GM23248 (cell line): ENCODE measurements at regions not wholly inside any gene's neighbourhood (a gene's known extent, or its start where the extent isn't known, plus 50 kb on each side); places are given as distances from the start of the nearest gene placed in this dataset.

Experiments
- DNase-seq: peaks from one replicate; pipeline ENCODE4 v3.0.0-alpha.2; 2015
- H2AFZ ChIP-seq: fragments of 200-600 bp; sonication (generic); 2 replicates; pipeline ENCODE4 v1.6.1; 2016; ENCODE audit warnings: antibody characterized with exemption
- H3F3A ChIP-seq: fragments of 200-600 bp; sonication (generic); 2 replicates; pipeline ENCODE4 v1.6.1; 2016; ENCODE audit warnings: mild to moderate bottlenecking, antibody characterized with exemption, mixed run types; ENCODE audit not compliant: insufficient read depth
- H3K27ac ChIP-seq: fragments of 200-600 bp; sonication (generic); 2 replicates; pipeline ENCODE4 v1.5.1; 2016; ENCODE audit warnings: mild to moderate bottlenecking
- H3K27me3 ChIP-seq: fragments of 200-600 bp; sonication (generic); replicated peaks from 2 replicates; pipeline ENCODE4 v1.6.1; 2016; ENCODE audit warnings: mild to moderate bottlenecking; ENCODE audit not compliant: insufficient read depth
- H3K36me3 ChIP-seq: fragments of 200-600 bp; sonication (generic); 2 replicates; pipeline ENCODE4 v1.6.1; 2016; ENCODE audit warnings: low read depth, mild to moderate bottlenecking
- H3K4me1 ChIP-seq: fragments of 200-600 bp; sonication (generic); 2 replicates; pipeline ENCODE4 v1.6.1; 2016; ENCODE audit warnings: mild to moderate bottlenecking; ENCODE audit not compliant: insufficient read depth
- H3K4me2 ChIP-seq: fragments of 200-600 bp; sonication (generic); one replicate; pipeline ENCODE4 v1.6.1; 2016; ENCODE audit warnings: mild to moderate bottlenecking; ENCODE audit not compliant: unreplicated experiment
- H3K4me3 ChIP-seq: fragments of 200-600 bp; sonication (generic); 2 replicates; pipeline ENCODE4 v1.5.1; 2016; ENCODE audit warnings: mild to moderate bottlenecking
- H3K79me2 ChIP-seq: fragments of 200-600 bp; sonication (generic); 2 replicates; pipeline ENCODE4 v1.6.1; 2016; ENCODE audit warnings: mild to moderate bottlenecking; ENCODE audit not compliant: insufficient read depth
- H3K9ac ChIP-seq: fragments of 200-600 bp; sonication (generic); 2 replicates; pipeline ENCODE4 v1.6.1; 2016; ENCODE audit warnings: mild to moderate bottlenecking
- H3K9me2 ChIP-seq: fragments of 200-600 bp; sonication (generic); 2 replicates; pipeline ENCODE4 v1.6.1; 2016; ENCODE audit warnings: mixed run types, mild to moderate bottlenecking, moderate library complexity; ENCODE audit not compliant: insufficient read depth
- H3K9me3 ChIP-seq: fragments of 200-600 bp; sonication (generic); one replicate; pipeline ENCODE4 v1.6.1; 2017; ENCODE audit warnings: low read depth
- H4K20me1 ChIP-seq: fragments of 200-600 bp; sonication (generic); 2 replicates; pipeline ENCODE4 v1.6.0; 2016; ENCODE audit not compliant: insufficient read depth
- EZH2 ChIP-seq: fragments of 200-600 bp; sonication (generic); IDR thresholded peaks from 2 replicates; pipeline ENCODE4 v1.6.1; 2018; ENCODE audit warnings: antibody characterized with exemption, mild to moderate bottlenecking; ENCODE audit not compliant: insufficient read depth, poor library complexity, severe bottlenecking
- EZH2phosphoT487 ChIP-seq: fragments of 200-600 bp; sonication (generic); IDR thresholded peaks from 2 replicates; pipeline ENCODE4 v1.6.1; 2018; ENCODE audit warnings: antibody characterized with exemption, moderate library complexity, mild to moderate bottlenecking, low read depth; ENCODE audit not compliant: insufficient read depth
- WGBS, 2 experiments: methylation state at CpG; one replicate each; pipeline ENCODE4 v1.1.6; 2015 to 2017; ENCODE audit warnings: low lambda C conversion rate in 2 of 2, low coverage in 1 of 2; ENCODE audit errors: missing lambda C conversion rate in 2 of 2; 5-methylcytosine and 5-hydroxymethylcytosine counted together
- in situ Hi-C: fragments of 300-500 bp; cut with MboI; formaldehyde crosslinking; loops from 2 replicates; pipeline ENCODE4 v1.15.0; 2020

DNA sequence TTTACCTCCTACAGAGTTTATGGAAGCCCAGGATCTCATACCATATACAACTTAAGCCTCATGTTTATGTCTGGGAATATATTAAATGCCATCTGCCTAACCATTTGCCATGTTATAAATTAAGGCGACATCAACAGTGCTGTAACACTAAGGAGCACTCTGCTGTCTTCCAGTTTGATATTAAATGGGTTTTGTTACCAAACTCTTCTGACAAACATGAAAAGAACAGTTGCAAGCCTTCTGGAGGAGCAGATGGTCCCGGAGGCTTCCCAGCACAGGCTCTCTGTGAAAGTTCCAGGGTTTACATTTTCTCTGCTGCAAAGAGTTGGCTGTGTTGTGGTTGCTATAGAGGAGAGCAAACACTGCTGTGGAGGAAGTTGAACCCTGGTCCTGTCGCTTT, 545.3 kb upstream of the SALL1 start:
- in situ Hi-C loops, result no loop called here
- Histone ChIP-seq H3K4me3 (no peak overlapping the region), H3K4me2 (no peak overlapping the region), H3K9me3 (no peaks in the 10 kb centered on the region), H3K36me3 (no peaks in the 10 kb centered on the region), H3K4me1 (no peaks in the 10 kb centered on the region), H3K27ac (no peak overlapping the region), H3K9me2 (no peaks in the 10 kb centered on the region), H3K79me2 (no peaks in the 10 kb centered on the region), H3K27me3 (peaks cover 7% of the 10 kb centered on the region; the same call in 1 of the 2 replicates), H3F3A (no peaks in the 10 kb centered on the region), H3K9ac (no peak overlapping the region), H4K20me1 (no peaks in the 10 kb centered on the region), H2AFZ (no peak overlapping the region)
- TF ChIP-seq EZH2phosphoT487, result no peak
- TF ChIP-seq EZH2, result no peak
- 20 to 22% methylated on average over 3 of the region's 3 CpGs for WGBS, 2 experiments
- DNase-seq, result no peak

DNA sequence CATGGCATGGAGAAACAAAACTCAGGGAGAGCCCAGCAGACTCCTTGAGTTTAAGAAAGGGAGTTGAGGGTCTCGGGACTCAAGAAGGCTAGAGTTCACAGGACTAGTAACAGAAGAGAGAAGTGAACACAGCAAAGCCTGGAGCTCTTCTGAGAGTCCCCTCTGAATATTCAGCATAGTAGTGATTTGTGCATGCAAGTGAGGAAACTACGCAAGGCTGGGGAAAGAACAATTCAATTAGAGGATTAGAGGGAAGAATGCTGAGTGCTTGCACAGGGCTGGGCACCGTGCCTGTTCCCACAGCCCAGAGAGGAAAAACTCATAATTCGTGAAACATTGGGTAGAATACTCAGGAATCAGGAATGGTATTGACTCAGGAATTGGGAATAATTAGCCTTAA, 540.0 kb upstream of the SALL1 start:
- H2AFZ ChIP-seq, result no peak overlapping the region
- no peaks in the 10 kb centered on the region for H3K9me2 ChIP-seq
- no peaks in the 10 kb centered on the region for H3K36me3 ChIP-seq
- H3K4me3 ChIP-seq, result no peak overlapping the region
- H3K27ac ChIP-seq, result no peak overlapping the region
- TF ChIP-seq EZH2phosphoT487, result no peak
- TF ChIP-seq EZH2, result no peak
- no peaks in the 10 kb centered on the region for H3K4me1 ChIP-seq
- in situ Hi-C loops, result no loop called here
- H3K9me3 ChIP-seq, result no peaks in the 10 kb centered on the region
- no peaks in the 10 kb centered on the region for H3F3A ChIP-seq
- 52 to 66% methylated on average over 4 of the region's 4 CpGs for WGBS, 2 experiments
- H3K9ac ChIP-seq, result no peak overlapping the region
- H4K20me1 ChIP-seq, result no peaks in the 10 kb centered on the region
- no peaks in the 10 kb centered on the region for H3K27me3 ChIP-seq
- H3K4me2 ChIP-seq, result no peak overlapping the region
- DNase-seq, result no peak
- H3K79me2 ChIP-seq, result no peaks in the 10 kb centered on the region

DNA sequence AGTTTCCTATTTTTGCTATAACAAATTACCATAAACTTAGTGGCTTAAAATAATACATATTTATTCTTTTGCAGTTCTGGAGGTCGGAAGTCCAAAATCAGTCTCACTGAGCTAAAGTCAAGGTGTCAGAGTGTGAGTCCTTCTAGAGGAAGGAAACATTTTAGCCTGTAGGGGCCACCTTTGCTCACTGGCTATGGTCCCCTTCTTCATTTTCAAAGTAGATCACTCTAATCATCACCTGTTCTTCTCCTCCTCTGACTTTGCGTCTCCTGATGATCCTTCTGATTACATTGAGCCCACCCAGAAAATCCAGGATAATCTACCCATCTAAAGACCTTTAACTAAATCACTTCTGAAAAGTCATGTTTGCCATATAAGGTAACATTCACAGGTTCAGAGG, 534.4 kb upstream of the SALL1 start:
- no peak overlapping the region for H2AFZ ChIP-seq
- DNase-seq, result no peak
- no peaks in the 10 kb centered on the region for H3K9me2 ChIP-seq
- 80 to 91% methylated on average over 2 of the region's 2 CpGs for WGBS, 2 experiments
- no peak overlapping the region for H3K9ac ChIP-seq
- no peaks in the 10 kb centered on the region for H3F3A ChIP-seq
- no peak overlapping the region for H3K4me3 ChIP-seq
- no peaks in the 10 kb centered on the region for H3K27me3 ChIP-seq
- H3K79me2 ChIP-seq, result no peaks in the 10 kb centered on the region
- H3K4me2 ChIP-seq, result no peak overlapping the region
- no peaks in the 10 kb centered on the region for H3K36me3 ChIP-seq
- in situ Hi-C loops, result no loop called here
- no peak for TF ChIP-seq EZH2phosphoT487
- TF ChIP-seq EZH2, result no peak
- H3K27ac ChIP-seq, result no peak overlapping the region
- no peaks in the 10 kb centered on the region for H3K9me3 ChIP-seq
- H4K20me1 ChIP-seq, result no peaks in the 10 kb centered on the region
- H3K4me1 ChIP-seq, result no peaks in the 10 kb centered on the region

DNA sequence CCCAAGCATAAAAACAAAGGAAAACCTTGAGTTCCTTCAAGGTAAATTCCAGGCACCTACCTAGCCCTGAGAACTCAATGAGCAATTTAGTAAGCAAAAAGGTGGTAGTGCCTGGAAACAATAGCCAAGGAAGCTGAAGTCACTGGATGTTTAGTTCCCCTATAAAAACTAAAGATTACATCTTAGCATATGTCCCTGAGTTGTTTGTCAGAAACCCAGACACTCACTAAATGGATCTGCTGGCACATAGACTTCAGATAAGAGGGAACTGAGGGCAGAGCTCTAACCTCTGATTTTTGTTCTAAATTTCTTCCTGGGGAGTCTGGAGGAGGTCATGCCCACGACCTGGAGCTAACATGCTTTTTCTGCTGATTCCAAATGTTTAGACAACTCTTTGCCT, 532.8 kb upstream of the SALL1 start:
- H3K4me1 ChIP-seq, result no peaks in the 10 kb centered on the region
- no peaks in the 10 kb centered on the region for H3K79me2 ChIP-seq
- 15 to 24% methylated on average over 1 of the region's 1 CpG for WGBS, 2 experiments
- H3K9ac ChIP-seq, result no peak overlapping the region
- H4K20me1 ChIP-seq, result no peaks in the 10 kb centered on the region
- H3K9me2 ChIP-seq, result no peaks in the 10 kb centered on the region
- no peak overlapping the region for H2AFZ ChIP-seq
- H3F3A ChIP-seq, result no peaks in the 10 kb centered on the region
- H3K36me3 ChIP-seq, result no peaks in the 10 kb centered on the region
- DNase-seq, result no peak
- no peak overlapping the region for H3K4me3 ChIP-seq
- no peak overlapping the region for H3K4me2 ChIP-seq
- TF ChIP-seq EZH2 (no peak), EZH2phosphoT487 (no peak)
- H3K27ac ChIP-seq, result no peak overlapping the region
- in situ Hi-C loops, result no loop called here
- H3K27me3 ChIP-seq, result no peaks in the 10 kb centered on the region
- no peaks in the 10 kb centered on the region for H3K9me3 ChIP-seq

DNA sequence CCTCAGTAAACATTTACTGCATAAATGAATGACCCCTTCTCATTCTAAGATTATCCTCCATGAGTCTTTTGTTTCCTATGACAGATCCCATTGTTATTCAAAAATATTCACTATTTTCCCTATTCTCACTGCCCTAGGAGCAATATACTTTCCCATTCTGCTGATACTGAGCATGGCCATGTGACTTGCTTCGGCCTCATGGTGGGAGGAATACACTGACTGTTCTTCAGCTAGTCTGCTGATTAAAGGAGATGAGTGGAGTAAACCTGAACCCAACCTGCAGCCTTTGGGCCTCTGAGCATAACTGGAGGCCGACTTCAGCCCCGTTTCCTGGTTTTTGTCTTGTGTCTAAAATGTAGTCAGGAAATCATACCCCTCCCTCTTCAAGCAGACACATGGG, 531.8 kb upstream of the SALL1 start:
- Histone ChIP-seq H3K4me3 (no peak overlapping the region), H3K27me3 (no peaks in the 10 kb centered on the region), H3F3A (no peaks in the 10 kb centered on the region), H3K79me2 (no peaks in the 10 kb centered on the region), H4K20me1 (no peaks in the 10 kb centered on the region), H3K9me3 (no peaks in the 10 kb centered on the region), H3K9ac (no peak overlapping the region), H3K4me1 (no peaks in the 10 kb centered on the region), H2AFZ (no peak overlapping the region), H3K4me2 (no peak overlapping the region), H3K36me3 (no peaks in the 10 kb centered on the region), H3K27ac (no peak overlapping the region), H3K9me2 (no peaks in the 10 kb centered on the region)
- DNase-seq, result no peak
- in situ Hi-C loops, result no loop called here
- TF ChIP-seq EZH2phosphoT487, result no peak
- TF ChIP-seq EZH2, result no peak
- 43 to 68% methylated on average over 3 of the region's 3 CpGs for WGBS, 2 experiments
